CD14-positive monocyte (primary cell): ENCODE measurements at regions not wholly inside any gene's neighbourhood (a gene's known extent, or its start where the extent isn't known, plus 50 kb on each side); places are given as distances from the start of the nearest gene placed in this dataset.

Experiments
- DNase-seq, 3 donors: peaks; one replicate each; pipeline ENCODE4 v3.0.0-alpha.2; 2011 to 2022
- H2AFZ ChIP-seq: 2 replicates; pipeline ENCODE4 v1.6.0; 2012; ENCODE audit warnings: mild to moderate bottlenecking, low read depth, low read length, inconsistent platforms; ENCODE audit not compliant: insufficient read depth, poor library complexity, severe bottlenecking
- H3K27ac ChIP-seq, 2 donors: 1 replicate in 1 of 2; 2 replicates in 1 of 2; pipeline ENCODE4 v1.5.1; 2012 to 2013; ENCODE audit warnings: low read length in 2 of 2, control low read depth in 1 of 2, inconsistent platforms in 1 of 2, low read depth in 1 of 2, mild to moderate bottlenecking in 1 of 2
- H3K27me3 ChIP-seq, 2 donors: one replicate each; pipeline versions ENCODE4 v1.6.0 to v1.6.1; 2011 to 2013; ENCODE audit warnings: low read length in 2 of 2; ENCODE audit not compliant: control insufficient read depth in 2 of 2, insufficient read depth in 2 of 2
- H3K36me3 ChIP-seq, 2 donors: replicated peaks in 1 of 2; 1 replicate in 1 of 2; 2 replicates in 1 of 2; pipeline versions ENCODE4 v1.5.1 to v1.6.1; 2012 to 2013; ENCODE audit warnings: low read length in 2 of 2, control low read depth in 1 of 2, inconsistent platforms in 1 of 2, mild to moderate bottlenecking in 1 of 2; ENCODE audit not compliant: insufficient read depth in 2 of 2, control insufficient read depth in 1 of 2
- H3K4me1 ChIP-seq, 2 donors: 1 replicate in 1 of 2; 2 replicates in 1 of 2; pipeline versions ENCODE4 v1.5.1 to v1.6.1; 2012 to 2013; ENCODE audit warnings: low read length in 2 of 2, control low read depth in 1 of 2, inconsistent platforms in 1 of 2, mild to moderate bottlenecking in 1 of 2, moderate library complexity in 1 of 2; ENCODE audit not compliant: insufficient read depth in 2 of 2, control insufficient read depth in 1 of 2
- H3K4me2 ChIP-seq: replicated peaks from 2 replicates; pipeline ENCODE3; 2012; ENCODE audit warnings: low read length, moderate library complexity, mild to moderate bottlenecking; ENCODE audit not compliant: poor library complexity, severe bottlenecking; ENCODE audit errors: extremely low read depth
- H3K4me3 ChIP-seq, 3 experiments: fragments of 200-600 bp in 1 of 3; sonication (generic) in 1 of 3; replicated peaks in 1 of 3; 1 replicate in 2 of 3; 2 replicates in 1 of 3; pipeline ENCODE4 v1.5.1; 2011 to 2013; ENCODE audit warnings: low read length in 3 of 3, mild to moderate bottlenecking in 3 of 3, control low read depth in 2 of 3, low read depth in 2 of 3, inconsistent platforms in 1 of 3, moderate library complexity in 1 of 3
- H3K79me2 ChIP-seq: 2 replicates; pipeline ENCODE4 v1.6.0; 2012; ENCODE audit warnings: mild to moderate bottlenecking, control low read depth, inconsistent platforms, low read length, moderate library complexity; ENCODE audit not compliant: insufficient read depth
- H3K9ac ChIP-seq: 2 replicates; pipeline ENCODE4 v1.6.0; 2017; ENCODE audit warnings: low read length, mild to moderate bottlenecking; ENCODE audit not compliant: insufficient read depth, poor library complexity, severe bottlenecking
- H3K9me3 ChIP-seq, 2 donors: replicated peaks in 1 of 2; 1 replicate in 1 of 2; 2 replicates in 1 of 2; pipeline versions ENCODE4 v1.5.1 to v1.6.1; 2012 to 2013; ENCODE audit warnings: low read length in 2 of 2, control low read depth in 1 of 2; ENCODE audit not compliant: control insufficient read depth in 1 of 2, insufficient read depth in 1 of 2
- H4K20me1 ChIP-seq: 2 replicates; pipeline ENCODE4 v1.6.0; 2012; ENCODE audit warnings: mild to moderate bottlenecking, low read length, control low read depth, moderate library complexity; ENCODE audit not compliant: insufficient read depth
- H3K27ac Mint-ChIP-seq, 7 donors: one replicate each; pipeline ENCODE4 v1.8.0; 2020; ENCODE audit warnings: mild to moderate bottlenecking in 7 of 7, mixed read lengths in 7 of 7, moderate library complexity in 6 of 7, inconsistent platforms in 2 of 7
- H3K27me3 Mint-ChIP-seq, 3 donors: one replicate each; pipeline ENCODE4 v1.8.0; 2021 to 2022; ENCODE audit warnings: low read depth in 3 of 3, mild to moderate bottlenecking in 3 of 3, mixed read lengths in 3 of 3, moderate library complexity in 3 of 3, inconsistent platforms in 1 of 3
- H3K36me3 Mint-ChIP-seq, 2 donors: one replicate each; pipeline ENCODE4 v1.8.0; 2020; ENCODE audit warnings: mixed read lengths in 2 of 2, inconsistent platforms in 1 of 2, mild to moderate bottlenecking in 1 of 2
- H3K4me1 Mint-ChIP-seq: one replicate; pipeline ENCODE4 v1.8.0; 2020; ENCODE audit warnings: mild to moderate bottlenecking, mixed read lengths
- H3K4me3 Mint-ChIP-seq, 2 donors: one replicate each; pipeline ENCODE4 v1.8.0; 2020; ENCODE audit warnings: mild to moderate bottlenecking in 2 of 2, mixed read lengths in 2 of 2, moderate library complexity in 1 of 2
- H3K9me3 Mint-ChIP-seq, 7 donors: one replicate each; pipeline ENCODE4 v1.8.0; 2020 to 2022; ENCODE audit warnings: mixed read lengths in 7 of 7, mild to moderate bottlenecking in 6 of 7, moderate library complexity in 6 of 7, inconsistent platforms in 2 of 7
- WGBS: methylation state at CpG from one replicate; pipeline ENCODE4 v1.1.5; 2013; ENCODE audit warnings: missing lambda C conversion rate; ENCODE audit not compliant: insufficient coverage; 5-methylcytosine and 5-hydroxymethylcytosine counted together
- intact Hi-C, 2 donors: fragments of 100-400 bp; cut with micrococcal nuclease; formaldehyde crosslinking; loops; one replicate each; pipeline versions ENCODE4 v1.15.0 to v1.15.1; 2023
- TF ChIP-seq, protein P1 (sequence below): fragments of 200-600 bp; IDR thresholded peaks from one replicate; pipeline ENCODE4 v1.8.0; 2022; ENCODE audit warnings: antibody characterized with exemption, mild to moderate bottlenecking

DNA sequence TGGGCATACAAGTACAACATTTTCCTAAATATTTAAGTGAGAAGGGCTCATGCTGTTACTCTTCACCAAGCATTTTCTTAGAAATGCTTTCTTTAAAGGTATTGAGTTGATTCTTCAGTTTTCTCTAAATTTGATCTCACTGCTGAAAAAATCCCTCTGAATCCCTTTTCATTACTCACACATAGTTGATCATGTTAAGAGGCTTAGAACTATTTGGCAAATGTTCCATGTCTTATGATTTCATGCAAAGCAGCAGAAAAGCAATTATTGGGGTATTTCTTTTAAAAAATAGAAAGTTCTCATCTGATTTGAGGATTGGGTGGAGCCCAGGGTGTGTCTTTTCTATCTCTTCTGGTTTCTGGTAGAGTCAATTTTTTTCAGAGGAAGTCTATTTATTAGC is 1079.8 kb upstream of the ZEB2 start:
- Histone ChIP-seq H3K4me2 (no peak overlapping the region), H3K36me3 (no peaks in the 10 kb centered on the region), H3K4me3 (no peak overlapping the region), H3K9me3 (no peaks in the 10 kb centered on the region), H2AFZ (no peak overlapping the region), H3K27me3 (no peaks in the 10 kb centered on the region), H3K4me1 (no peaks in the 10 kb centered on the region), H3K79me2 (no peaks in the 10 kb centered on the region), H3K9ac (no peak overlapping the region), H3K27ac (no peak overlapping the region), H4K20me1 (no peaks in the 10 kb centered on the region)
- DNase-seq: no peak
- intact Hi-C loops: no loop called here
- no peak overlapping the region for H3K27ac Mint-ChIP-seq
- TF ChIP-seq, protein P1, sequence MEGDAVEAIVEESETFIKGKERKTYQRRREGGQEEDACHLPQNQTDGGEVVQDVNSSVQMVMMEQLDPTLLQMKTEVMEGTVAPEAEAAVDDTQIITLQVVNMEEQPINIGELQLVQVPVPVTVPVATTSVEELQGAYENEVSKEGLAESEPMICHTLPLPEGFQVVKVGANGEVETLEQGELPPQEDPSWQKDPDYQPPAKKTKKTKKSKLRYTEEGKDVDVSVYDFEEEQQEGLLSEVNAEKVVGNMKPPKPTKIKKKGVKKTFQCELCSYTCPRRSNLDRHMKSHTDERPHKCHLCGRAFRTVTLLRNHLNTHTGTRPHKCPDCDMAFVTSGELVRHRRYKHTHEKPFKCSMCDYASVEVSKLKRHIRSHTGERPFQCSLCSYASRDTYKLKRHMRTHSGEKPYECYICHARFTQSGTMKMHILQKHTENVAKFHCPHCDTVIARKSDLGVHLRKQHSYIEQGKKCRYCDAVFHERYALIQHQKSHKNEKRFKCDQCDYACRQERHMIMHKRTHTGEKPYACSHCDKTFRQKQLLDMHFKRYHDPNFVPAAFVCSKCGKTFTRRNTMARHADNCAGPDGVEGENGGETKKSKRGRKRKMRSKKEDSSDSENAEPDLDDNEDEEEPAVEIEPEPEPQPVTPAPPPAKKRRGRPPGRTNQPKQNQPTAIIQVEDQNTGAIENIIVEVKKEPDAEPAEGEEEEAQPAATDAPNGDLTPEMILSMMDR: no peak
- no peaks in the 10 kb centered on the region for H3K27me3 Mint-ChIP-seq
- H3K9me3 Mint-ChIP-seq: peaks cover 0 to 3% (median 0%) of the 10 kb centered on the region in 7 donors
- H3K36me3 Mint-ChIP-seq: no peaks in the 10 kb centered on the region
- peaks cover 9% of the 10 kb centered on the region for H3K4me1 Mint-ChIP-seq
- no peak overlapping the region for H3K4me3 Mint-ChIP-seq

DNA sequence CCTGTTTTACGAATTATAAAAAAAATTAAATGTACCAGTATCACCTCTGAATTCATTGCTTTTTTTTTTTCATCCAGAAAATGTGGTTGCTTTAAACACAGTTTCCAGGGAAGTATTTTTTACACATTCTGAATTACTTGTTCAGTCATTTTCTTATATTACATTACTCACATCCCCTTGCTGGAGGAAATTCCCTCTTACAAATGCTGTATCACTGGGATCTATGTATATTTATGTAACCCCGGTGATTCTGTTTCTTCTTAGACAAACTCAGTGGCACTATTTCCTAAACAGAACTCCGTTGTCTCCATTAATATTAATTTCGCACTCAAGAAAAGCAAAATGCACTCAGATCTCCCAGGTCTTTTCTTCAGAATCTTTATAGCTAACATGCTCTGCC is 1078.5 kb upstream of the ZEB2 start:
- peaks cover 18% of the 10 kb centered on the region for H3K4me1 Mint-ChIP-seq
- Histone ChIP-seq H3K4me1 (peaks cover 6 to 11% of the 10 kb centered on the region in 2 donors), H4K20me1 (no peaks in the 10 kb centered on the region), H2AFZ (no peak overlapping the region), H3K9ac (no peak overlapping the region), H3K4me3 (no peak overlapping the region), H3K79me2 (no peaks in the 10 kb centered on the region), H3K27me3 (no peaks in the 10 kb centered on the region), H3K27ac (no peak overlapping the region), H3K9me3 (no peaks in the 10 kb centered on the region), H3K36me3 (no peaks in the 10 kb centered on the region), H3K4me2 (no peak overlapping the region)
- TF ChIP-seq, protein P1: no peak
- no peaks in the 10 kb centered on the region for H3K27me3 Mint-ChIP-seq
- peak in 1 of 3 donors; percentile 44 for DNase-seq
- no peak overlapping the region for H3K27ac Mint-ChIP-seq
- no peak overlapping the region for H3K4me3 Mint-ChIP-seq
- intact Hi-C loops: no loop called here
- H3K36me3 Mint-ChIP-seq: no peaks in the 10 kb centered on the region
- H3K9me3 Mint-ChIP-seq: no peaks in the 10 kb centered on the region
- WGBS: no CpG with 5 or more reads among the region's 4 CpGs
